Spleen (tissue), 11 donors: ENCODE measurements at regions not wholly inside any gene's neighbourhood (a gene's known extent, or its start where the extent isn't known, plus 50 kb on each side); places are given as distances from the start of the nearest gene placed in this dataset.

Experiments
- DNase-seq: peaks from one replicate; pipeline ENCODE4 v3.0.0-alpha.2; 2020
- H3K27ac ChIP-seq, 8 donors: fragments of 200-600 bp; sonication (generic) in 7 of 8; 1 replicate in 4 of 8; 2 replicates in 4 of 8; pipeline versions ENCODE4 v1.5.0 to v1.8.0; 2016 to 2021; ENCODE audit warnings: inconsistent platforms in 4 of 8, mild to moderate bottlenecking in 4 of 8, moderate library complexity in 1 of 8
- H3K27me3 ChIP-seq, 7 donors: fragments of 200-600 bp; sonication (generic) in 6 of 7; replicated peaks in 1 of 7; 1 replicate in 4 of 7; 2 replicates in 3 of 7; pipeline versions ENCODE4 v1.5.0 to v1.8.0; 2016 to 2021; ENCODE audit warnings: inconsistent platforms in 3 of 7, mild to moderate bottlenecking in 1 of 7
- H3K36me3 ChIP-seq, 6 donors: fragments of 200-600 bp; sonication (generic) in 5 of 6; 1 replicate in 4 of 6; 2 replicates in 2 of 6; pipeline versions ENCODE4 v1.5.0 to v1.8.0; 2016 to 2021; ENCODE audit warnings: inconsistent platforms in 2 of 6
- H3K4me1 ChIP-seq, 6 donors: fragments of 200-600 bp; sonication (generic) in 5 of 6; 1 replicate in 3 of 6; 2 replicates in 3 of 6; pipeline versions ENCODE4 v1.5.0 to v1.8.0; 2016 to 2021; ENCODE audit warnings: inconsistent platforms in 3 of 6
- H3K4me3 ChIP-seq, 8 donors: fragments of 200-600 bp; sonication (generic) in 7 of 8; 1 replicate in 4 of 8; 2 replicates in 4 of 8; pipeline versions ENCODE4 v1.5.0 to v1.8.0; 2016 to 2021; ENCODE audit warnings: inconsistent platforms in 4 of 8, mild to moderate bottlenecking in 4 of 8, moderate library complexity in 2 of 8
- H3K9me3 ChIP-seq, 8 donors: fragments of 200-600 bp; sonication (generic) in 7 of 8; 1 replicate in 4 of 8; 2 replicates in 4 of 8; pipeline versions ENCODE4 v1.5.0 to v1.8.0; 2016 to 2021; ENCODE audit warnings: inconsistent platforms in 4 of 8
- POLR2A ChIP-seq, 3 donors: fragments of 450-650 bp; IDR thresholded peaks; one replicate each; pipeline ENCODE4 v1.5.1; 2017; ENCODE audit warnings: antibody characterized with exemption in 3 of 3, mild to moderate bottlenecking in 1 of 3
- POLR2AphosphoS5 ChIP-seq, 3 donors: sonication (generic); formaldehyde crosslinking; IDR thresholded peaks; one replicate each; pipeline ENCODE4 v1.5.1; 2017; ENCODE audit warnings: antibody characterized with exemption in 3 of 3
- WGBS, 5 donors: extraction: QIAGEN DNeasy Blood & Tissue Kit in 3 of 5; methylation state at CpG; one replicate each; pipeline versions ENCODE4 v1.1.5 to v1.1.7; 2013 to 2018; 5-methylcytosine and 5-hydroxymethylcytosine counted together
- intact Hi-C: fragments of 100-400 bp; cut with DNase I; formaldehyde crosslinking; loops from one replicate; pipeline ENCODE4 v1.15.0; 2023; ENCODE audit warnings: low total_unique reads
- TF ChIP-seq, protein P1 (sequence below), 11 experiments: fragments of 200-600 bp in 7 of 11; fragments of 450-650 bp in 4 of 11; sonication (generic) in 4 of 11; IDR thresholded peaks in 8 of 11; conservative IDR thresholded peaks in 3 of 11; 1 replicate in 7 of 11; 2 replicates in 4 of 11; pipeline versions ENCODE4 v1.4.0 to v1.8.0; 2016 to 2021; ENCODE audit warnings: antibody characterized with exemption in 11 of 11, inconsistent platforms in 4 of 11, mild to moderate bottlenecking in 1 of 11
- donor health status: healthy with polysubstance abuse.
- donor health status: DM: no; HTN: no; CAD: no; lungs with moderate emphysema.
- donor health status: DM: no; HTN: no; CAD: no.
- donor health status: Bipolar disorder and iron deficiency.
- donor health status: healthy.
- donor health status: DM: no; HTN: no; CAD: no.
- donor health status: DM: yes; HTN: yes; CAD: no.

DNA sequence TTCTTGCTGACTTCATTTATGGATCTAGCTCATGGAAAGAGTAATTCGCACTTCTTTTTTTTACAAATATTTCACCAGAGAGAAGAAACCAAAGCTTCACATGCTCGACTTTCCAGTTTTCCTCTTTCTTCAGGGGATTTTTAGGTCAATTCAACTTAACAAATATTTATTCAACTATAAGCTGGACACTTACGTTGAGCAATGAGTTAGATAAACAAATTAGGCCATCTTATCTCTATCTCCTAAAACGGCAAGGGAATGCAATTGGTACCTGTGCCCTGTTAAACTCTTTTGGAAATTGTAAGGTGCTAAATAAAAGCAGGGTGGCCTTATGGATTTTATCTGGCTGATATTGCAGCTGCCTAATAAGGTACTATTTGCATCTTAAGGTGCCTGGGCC is 145.1 kb upstream of the RAI14 start:
- intact Hi-C loops: no loop called here

DNA sequence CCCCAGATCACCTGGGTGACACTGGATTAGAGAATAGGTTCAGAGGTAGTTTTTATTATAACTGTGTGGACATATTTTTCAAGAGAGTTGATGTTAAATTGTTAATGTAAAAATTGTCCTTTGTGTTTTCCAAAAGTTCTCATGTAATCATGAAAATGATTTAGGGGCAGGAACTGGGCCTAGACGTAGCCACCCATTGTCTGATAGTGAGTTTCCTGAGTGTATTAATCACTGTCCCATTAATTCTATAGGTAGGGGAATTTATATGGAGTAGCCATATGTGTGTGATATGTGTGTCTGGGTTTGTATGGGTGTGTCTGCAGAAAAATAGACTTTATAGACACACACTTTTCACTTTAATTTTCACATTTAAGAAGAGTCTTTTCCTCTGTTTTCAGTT is 144.6 kb upstream of the RAI14 start:
- H3K27ac ChIP-seq: peak overlapping the region in 6 of 8 donors; percentile 1 to 55 (median 32)
- H3K27me3 ChIP-seq: no peaks in the 10 kb centered on the region
- H3K36me3 ChIP-seq: no peaks in the 10 kb centered on the region
- H3K9me3 ChIP-seq: no peaks in the 10 kb centered on the region
- no peak overlapping the region for H3K4me3 ChIP-seq
- TF ChIP-seq, protein P1, sequence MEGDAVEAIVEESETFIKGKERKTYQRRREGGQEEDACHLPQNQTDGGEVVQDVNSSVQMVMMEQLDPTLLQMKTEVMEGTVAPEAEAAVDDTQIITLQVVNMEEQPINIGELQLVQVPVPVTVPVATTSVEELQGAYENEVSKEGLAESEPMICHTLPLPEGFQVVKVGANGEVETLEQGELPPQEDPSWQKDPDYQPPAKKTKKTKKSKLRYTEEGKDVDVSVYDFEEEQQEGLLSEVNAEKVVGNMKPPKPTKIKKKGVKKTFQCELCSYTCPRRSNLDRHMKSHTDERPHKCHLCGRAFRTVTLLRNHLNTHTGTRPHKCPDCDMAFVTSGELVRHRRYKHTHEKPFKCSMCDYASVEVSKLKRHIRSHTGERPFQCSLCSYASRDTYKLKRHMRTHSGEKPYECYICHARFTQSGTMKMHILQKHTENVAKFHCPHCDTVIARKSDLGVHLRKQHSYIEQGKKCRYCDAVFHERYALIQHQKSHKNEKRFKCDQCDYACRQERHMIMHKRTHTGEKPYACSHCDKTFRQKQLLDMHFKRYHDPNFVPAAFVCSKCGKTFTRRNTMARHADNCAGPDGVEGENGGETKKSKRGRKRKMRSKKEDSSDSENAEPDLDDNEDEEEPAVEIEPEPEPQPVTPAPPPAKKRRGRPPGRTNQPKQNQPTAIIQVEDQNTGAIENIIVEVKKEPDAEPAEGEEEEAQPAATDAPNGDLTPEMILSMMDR (IDR thresholded peaks at IDR 0.05 in 8 of 11, conservative IDR thresholded peaks at IDR 0.05 in 3 of 11): no peak
- TF ChIP-seq POLR2A (IDR thresholded peaks at IDR 0.05) (no peak), POLR2AphosphoS5 (IDR thresholded peaks at IDR 0.05) (no peak)
- 59 to 79% (median 62%) methylated on average over 1 of the region's 1 CpG for WGBS, 5 donors
- intact Hi-C loops: no loop called here
- DNase-seq: no peak
- H3K4me1 ChIP-seq: peaks cover 0 to 11% (median 4%) of the 10 kb centered on the region in 6 donors

More for the DNA sequence above, 145.1 kb upstream of the RAI14 start:
- H3K4me3 ChIP-seq: no peak overlapping the region
- peak overlapping the region in 5 of 8 donors; percentile 9 to 55 (median 44) for H3K27ac ChIP-seq
- H3K9me3 ChIP-seq: no peaks in the 10 kb centered on the region
- H3K27me3 ChIP-seq: no peaks in the 10 kb centered on the region
- H3K36me3 ChIP-seq: no peaks in the 10 kb centered on the region
- no peak for DNase-seq
- no peak for TF ChIP-seq POLR2A (IDR thresholded peaks at IDR 0.05)
- TF ChIP-seq, protein P1 (IDR thresholded peaks at IDR 0.05 in 8 of 11, conservative IDR thresholded peaks at IDR 0.05 in 3 of 11): no peak
- TF ChIP-seq POLR2AphosphoS5 (IDR thresholded peaks at IDR 0.05): no peak
- WGBS, 5 donors: 77 to 86% (median 81%) methylated on average over 4 of the region's 4 CpGs
- peaks cover 0 to 11% (median 4%) of the 10 kb centered on the region in 6 donors for H3K4me1 ChIP-seq

DNA sequence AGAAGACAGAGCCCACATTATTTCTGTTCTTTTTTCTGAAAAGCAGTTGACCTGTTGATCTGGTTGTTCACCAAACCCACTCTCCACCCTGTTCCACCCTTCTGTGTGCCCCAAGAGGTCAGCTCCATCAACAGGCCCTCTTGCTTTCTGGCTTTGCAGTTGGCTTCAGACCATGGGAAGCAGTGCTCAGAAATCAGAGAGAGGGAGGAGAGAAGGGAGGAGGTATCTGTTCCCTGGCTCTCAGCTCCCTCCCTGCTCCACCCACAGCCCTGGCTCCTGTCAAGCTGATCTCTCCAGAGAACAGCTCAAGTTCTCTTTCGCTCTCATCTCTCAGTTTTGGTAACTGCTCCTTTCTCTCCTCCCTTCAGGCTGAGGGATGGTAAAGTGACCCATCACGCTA is 144.2 kb upstream of the RAI14 start:
- peaks cover 0 to 11% (median 4%) of the 10 kb centered on the region in 6 donors for H3K4me1 ChIP-seq
- TF ChIP-seq, protein P1 (IDR thresholded peaks at IDR 0.05 in 8 of 11, conservative IDR thresholded peaks at IDR 0.05 in 3 of 11): no peak
- TF ChIP-seq POLR2AphosphoS5 (IDR thresholded peaks at IDR 0.05): peak in 1 of 3 donors; percentile 12
- DNase-seq: no peak
- no peaks in the 10 kb centered on the region for H3K36me3 ChIP-seq
- peak overlapping the region in 6 of 8 donors; percentile 1 to 55 (median 30) for H3K27ac ChIP-seq
- H3K4me3 ChIP-seq: no peak overlapping the region
- intact Hi-C loops: no loop called here
- 77 to 85% (median 78%) methylated on average over 2 of the region's 2 CpGs for WGBS, 5 donors
- no peaks in the 10 kb centered on the region for H3K9me3 ChIP-seq
- peaks cover 0 to 4% (median 0%) of the 10 kb centered on the region in 7 donors for H3K27me3 ChIP-seq

DNA sequence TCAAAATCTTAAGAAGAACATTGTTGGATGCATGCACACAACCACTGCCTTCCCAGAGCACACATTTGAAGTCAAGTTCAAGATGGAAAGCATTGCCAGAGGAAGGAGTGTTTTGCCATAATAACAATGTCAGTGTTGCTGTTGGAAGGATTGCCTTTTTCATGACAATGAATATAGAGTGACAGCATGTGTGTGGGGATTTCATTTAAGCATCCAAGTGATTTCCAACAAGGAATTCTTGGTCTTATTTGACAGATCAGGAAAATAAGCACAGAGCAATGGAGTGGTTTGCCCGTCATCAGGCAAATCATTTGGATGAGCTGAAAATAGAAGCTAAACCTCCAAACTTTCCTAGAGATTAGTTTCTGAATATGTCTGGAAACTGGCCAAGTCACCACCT is 140.0 kb upstream of the RAI14 start:
- DNase-seq: no peak
- Histone ChIP-seq H3K27me3 (peaks cover 0 to 5% (median 0%) of the 10 kb centered on the region in 7 donors), H3K27ac (peak overlapping the region in 1 of 8 donors; percentile 14), H3K36me3 (no peaks in the 10 kb centered on the region), H3K9me3 (no peaks in the 10 kb centered on the region), H3K4me3 (no peak overlapping the region), H3K4me1 (peaks cover 0 to 8% (median 0%) of the 10 kb centered on the region in 6 donors)
- WGBS, 5 donors: 87 to 100% (median 95%) methylated on average over 1 of the region's 1 CpG
- TF ChIP-seq POLR2A (IDR thresholded peaks at IDR 0.05) (no peak), POLR2AphosphoS5 (IDR thresholded peaks at IDR 0.05) (no peak)
- TF ChIP-seq, protein P1 (IDR thresholded peaks at IDR 0.05 in 8 of 11, conservative IDR thresholded peaks at IDR 0.05 in 3 of 11): no peak
- intact Hi-C loops: no loop called here
